ENCODE measurements at regions not wholly inside any gene's neighbourhood (a gene's known extent, or its start where the extent isn't known, plus 50 kb on each side); places are given as distances from the start of the nearest gene placed in this dataset.
"Not testable (repeated sequence)": the region's sequence is repeated elsewhere in the genome, so short reads cannot be mapped to it uniquely, and the experiment has no call there.

DNA sequence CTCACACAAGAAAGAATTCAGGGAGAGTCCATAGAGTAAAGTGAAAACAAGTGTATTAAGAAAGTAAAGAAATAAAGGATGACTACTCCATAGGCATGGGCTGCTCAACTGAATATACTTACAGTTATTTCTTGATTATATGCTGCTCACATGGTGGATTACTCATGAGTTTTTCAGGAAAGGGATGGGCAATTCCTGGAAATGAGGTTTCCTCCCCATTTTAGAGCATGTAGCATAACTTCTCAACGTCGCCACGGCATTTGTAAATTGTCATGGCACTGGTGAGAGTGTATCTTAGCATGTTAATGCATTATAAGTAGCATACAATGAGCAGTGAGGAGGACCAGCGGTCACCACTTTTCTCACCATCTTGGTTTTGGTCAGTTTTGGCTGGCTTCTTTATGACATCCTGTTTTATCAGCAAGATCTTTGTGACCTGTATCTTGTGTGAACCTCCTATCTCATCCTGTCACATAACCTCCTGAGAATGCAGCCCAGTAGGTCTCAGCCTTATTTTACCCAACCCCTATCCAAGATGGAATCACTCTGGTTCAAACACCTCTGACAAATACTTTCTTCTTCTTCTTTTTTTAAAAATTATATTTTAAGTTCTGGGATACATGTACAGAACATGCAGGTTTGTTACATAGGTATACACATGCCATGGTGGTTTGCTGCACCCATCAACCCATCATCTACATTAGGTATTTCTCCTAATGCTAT lies 849.7 kb downstream of the TBL1XR1 start:
- DNase-seq (ENCODE audit: low read depth, low spot score): no peak

DNA sequence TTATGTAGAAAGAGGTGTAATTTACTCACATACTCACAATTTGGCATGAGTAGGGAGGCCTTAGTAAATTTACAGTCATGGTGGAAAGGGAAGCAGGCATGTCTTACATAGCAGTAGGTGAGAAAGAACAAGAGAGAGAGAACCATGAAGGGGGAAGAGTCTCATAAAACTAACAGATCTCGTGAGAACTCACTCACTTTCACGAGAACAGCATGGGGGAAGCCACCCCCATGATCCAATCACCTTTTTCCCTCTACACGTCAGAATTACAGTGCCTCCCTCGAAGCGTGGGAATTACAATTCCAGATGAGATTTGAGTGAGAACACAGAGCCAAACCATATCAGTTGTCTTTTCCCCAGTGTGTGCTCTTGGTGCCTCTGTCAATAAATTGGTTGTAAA lies 855.3 kb downstream of the TBL1XR1 start:
- DNase-seq (ENCODE audit: low read depth, low spot score): no peak

DNA sequence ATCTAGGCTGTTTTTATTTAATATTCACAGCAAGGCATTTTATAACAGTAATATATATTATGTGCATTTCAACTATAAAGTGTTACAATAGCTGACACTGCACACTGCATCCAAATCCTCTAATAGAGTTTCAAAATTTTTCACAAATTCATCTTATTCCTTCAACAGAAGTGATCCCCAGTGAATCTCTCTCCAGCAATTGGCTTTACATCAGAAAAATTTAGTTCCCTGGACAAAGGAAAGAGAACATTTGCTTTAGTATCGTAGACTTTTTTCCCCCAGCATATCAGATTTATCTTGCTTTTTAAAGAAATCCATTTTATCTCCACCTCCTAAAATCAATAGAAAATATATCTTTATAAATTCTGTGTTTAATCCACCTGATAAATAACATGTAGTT lies 868.6 kb downstream of the TBL1XR1 start:
- DNase-seq (ENCODE audit: low read depth, low spot score): no peak

DNA sequence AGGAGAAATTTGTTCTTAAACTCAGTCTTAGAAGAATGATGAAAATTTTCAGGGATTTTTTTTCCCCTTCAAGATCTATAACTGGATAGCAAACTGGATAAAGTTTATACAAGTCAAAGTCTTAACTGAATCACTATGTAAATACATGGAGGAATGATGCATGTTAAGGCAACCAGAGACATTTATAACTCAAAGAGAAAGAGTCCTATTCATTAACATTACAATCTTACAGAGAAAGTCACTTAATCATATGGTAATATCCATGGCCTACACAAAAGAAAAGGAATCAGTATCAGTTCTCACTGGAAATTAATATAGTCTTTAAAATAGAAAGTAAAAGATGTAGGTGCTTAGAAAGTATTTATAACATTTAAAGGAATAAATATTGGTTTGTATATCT lies 869.1 kb downstream of the TBL1XR1 start:
- DNase-seq (ENCODE audit: low read depth, low spot score): no peak

DNA sequence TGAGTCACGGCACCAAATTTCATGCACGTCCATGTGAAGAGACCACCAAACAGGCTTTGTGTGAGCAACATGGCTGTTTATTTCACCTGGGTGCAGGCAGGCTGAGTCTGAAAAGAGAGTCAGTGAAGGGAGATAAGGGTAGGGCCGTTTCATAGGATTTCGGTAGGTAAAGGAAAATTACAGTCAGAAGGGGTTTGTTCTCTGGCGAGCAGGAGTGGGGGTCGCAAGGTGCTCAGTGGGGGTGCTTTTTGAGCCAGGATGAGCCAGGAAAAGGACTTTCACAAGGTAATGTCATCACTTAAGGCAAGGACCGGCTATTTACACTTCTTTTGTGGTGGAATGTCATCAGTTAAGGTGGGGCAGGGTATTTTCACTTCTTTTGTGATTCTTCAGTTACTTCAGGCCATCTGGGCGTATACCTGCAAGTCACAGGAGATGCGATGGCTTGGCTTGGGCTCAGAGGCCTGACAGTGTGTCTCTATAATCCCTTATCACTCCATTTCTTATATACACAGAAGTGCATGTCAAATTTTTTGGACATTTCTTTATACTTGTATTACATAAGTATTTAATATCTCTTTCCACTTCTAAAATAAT lies 870.3 kb downstream of the TBL1XR1 start:
- peak; percentile 49 for DNase-seq (ENCODE audit: low read depth, low spot score)

DNA sequence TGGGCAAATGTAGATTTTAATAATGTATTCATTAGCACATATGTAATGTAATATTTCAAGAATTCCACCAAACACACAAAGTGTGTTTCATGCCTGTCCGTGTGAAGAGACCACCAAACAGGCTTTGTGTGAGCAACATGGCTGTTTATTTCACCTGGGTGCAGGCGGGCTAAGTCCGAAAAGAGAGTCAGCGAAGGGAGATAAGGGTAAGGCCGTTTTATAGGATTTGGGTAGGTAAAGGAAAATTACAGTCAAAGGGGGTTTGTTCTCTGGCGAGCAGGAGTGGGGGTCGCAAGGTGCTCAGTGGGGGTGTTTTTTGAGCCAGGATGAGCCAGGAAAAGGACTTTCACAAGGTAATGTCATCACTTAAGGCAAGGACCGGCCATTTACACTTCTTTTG lies 875.8 kb downstream of the TBL1XR1 start:
- not testable (repeated sequence) for DNase-seq (ENCODE audit: low read depth, low spot score)

DNA sequence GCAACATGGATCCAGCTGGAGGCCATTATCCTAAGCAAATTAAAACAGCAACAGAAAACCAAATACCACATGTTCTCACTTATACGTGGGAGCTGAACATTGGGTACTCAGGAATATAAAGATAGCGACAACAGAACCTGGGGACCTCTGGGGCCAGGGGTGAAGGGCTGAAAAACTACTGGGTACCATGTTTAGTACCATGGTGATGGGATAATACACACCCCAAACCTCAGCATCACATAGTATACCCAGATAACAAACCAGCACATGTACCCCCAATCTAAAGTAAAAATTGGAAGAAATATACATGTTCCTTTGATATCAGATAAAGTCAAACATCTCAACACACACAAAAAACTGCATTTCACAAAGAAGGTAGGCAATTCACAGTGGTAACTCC lies 876.2 kb downstream of the TBL1XR1 start:
- DNase-seq (ENCODE audit: low read depth, low spot score): no peak

DNA sequence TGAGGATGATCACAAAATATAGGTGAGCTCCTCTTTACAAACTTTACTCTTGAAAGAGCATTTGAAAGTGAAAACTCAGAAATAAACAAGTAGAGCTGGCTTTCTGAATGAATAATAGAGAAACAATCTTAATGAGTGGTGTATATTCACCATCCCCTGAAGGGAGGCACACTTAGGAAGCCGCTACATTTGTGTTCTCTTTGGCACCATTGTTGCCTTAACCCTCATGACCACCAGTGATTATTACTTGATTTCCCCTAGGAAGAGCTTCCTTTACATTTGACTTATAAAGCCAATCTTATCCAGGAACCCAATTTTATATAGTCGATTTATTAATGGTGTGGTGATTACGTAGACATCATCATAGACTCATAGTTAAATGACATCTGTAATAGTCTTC lies 883.9 kb downstream of the TBL1XR1 start:
- DNase-seq (ENCODE audit: low read depth, low spot score): no peak

DNA sequence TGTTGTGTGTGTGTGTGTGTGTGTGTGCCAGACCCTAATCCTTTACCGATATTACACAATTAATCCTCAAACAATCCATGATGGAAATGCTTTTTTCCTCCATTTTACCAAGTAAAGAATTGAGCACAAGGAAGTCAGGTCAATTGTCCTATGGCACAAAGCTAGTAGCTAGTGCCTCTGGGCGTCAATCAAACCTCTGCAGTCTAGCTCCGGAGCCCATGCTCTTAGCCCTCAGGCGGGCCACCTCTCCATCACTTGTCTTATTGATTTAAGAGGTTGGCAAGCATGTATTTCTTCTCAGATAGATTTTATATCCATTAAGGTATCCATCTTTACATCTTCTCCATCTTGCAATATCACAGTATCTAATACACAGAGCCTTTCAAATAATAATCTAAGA lies 886.6 kb downstream of the TBL1XR1 start:
- peak; percentile 24 for DNase-seq (ENCODE audit: low read depth, low spot score)

DNA sequence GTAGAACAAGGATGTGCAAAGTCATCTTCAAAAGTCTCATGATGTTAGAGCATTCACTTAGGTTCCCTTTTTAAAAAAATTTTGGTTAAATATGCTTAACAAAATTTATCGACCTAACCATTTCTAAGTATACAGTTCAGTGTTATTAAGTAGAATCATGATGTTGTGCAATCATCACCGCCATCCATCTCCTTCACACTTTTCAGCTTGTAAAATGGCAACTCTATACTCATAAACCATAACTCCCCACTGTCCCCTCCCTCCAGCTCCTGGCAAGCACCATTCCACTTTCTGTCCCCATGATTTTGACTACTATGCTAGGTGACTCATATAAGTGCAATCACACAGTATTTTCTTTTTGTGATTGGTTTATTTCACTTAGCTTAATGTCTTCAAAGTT lies 895.0 kb downstream of the TBL1XR1 start:
- no peak for DNase-seq (ENCODE audit: low read depth, low spot score)

DNA sequence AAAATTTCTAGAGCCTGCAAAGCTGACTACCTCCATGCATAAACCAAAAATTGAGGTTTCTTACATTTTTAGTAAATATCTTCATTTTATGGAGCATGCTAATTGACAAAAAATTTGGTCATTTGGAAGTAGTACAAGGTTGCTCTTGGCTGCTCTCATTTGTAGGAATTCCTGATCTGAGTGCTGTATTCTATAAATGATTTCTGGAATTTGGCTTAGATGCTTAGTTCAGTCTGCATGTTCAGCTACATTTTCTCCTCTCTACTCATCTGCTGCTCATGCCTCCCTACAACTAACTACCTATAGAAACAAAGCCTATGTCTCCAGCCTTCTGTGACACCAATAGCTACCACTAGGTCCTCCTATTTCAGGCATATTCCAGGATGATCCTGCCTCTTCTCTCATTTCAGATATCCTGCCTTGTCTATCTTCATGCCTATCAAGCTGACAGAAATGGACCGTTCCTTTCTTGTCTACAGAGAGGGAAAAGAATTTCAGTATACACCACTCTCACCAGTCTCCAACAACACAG lies 901.1 kb downstream of the TBL1XR1 start:
- DNase-seq (ENCODE audit: low read depth, low spot score): no peak

DNA sequence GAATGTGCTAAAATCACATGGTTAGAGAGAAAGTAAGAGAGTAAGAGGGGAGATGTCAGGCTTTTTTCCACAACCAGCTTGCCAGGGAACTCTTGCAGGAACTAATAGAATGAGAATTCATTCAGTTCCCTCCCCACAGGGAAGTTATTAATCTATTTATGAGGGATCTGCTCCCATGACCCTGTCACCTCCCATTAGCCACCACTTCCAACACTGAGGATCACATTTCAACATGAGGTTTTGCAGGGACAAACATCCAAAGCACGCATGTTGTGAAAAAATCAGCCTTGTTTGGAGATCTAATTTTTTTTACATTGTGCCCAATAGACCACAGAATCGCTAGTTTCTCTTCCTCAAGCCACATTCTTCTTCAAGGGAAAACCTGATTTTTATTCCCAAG lies 904.0 kb downstream of the TBL1XR1 start:
- no peak for DNase-seq (ENCODE audit: low read depth, low spot score)

DNA sequence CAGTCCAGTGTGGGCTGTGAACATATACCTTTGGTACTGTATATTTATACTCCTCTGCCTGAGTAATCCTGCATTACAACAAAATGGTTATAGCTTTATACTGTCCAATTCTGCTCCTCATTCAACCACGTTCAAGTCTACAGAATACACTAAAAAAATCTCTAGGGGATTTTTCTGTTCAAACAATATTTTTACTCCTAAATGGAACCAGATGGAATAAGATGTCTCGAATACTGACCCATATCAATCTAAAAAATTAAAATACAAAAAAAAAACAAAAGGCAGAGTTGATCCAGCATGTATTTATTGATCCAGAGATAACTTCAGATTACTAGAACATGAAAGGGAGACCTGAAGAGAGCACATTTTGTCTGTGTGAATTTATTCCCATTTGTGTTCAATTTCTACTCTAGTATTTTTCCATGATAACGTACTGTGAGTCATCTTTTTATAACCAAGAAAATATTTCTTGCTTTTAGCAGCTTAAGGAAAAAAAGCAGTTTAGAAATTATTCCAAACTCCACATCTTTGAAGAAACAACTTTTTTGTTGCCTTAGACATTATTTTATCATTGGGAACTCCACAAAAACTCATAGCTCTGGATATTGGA lies 910.7 kb downstream of the TBL1XR1 start:
- no peak for DNase-seq (ENCODE audit: low read depth, low spot score)

DNA sequence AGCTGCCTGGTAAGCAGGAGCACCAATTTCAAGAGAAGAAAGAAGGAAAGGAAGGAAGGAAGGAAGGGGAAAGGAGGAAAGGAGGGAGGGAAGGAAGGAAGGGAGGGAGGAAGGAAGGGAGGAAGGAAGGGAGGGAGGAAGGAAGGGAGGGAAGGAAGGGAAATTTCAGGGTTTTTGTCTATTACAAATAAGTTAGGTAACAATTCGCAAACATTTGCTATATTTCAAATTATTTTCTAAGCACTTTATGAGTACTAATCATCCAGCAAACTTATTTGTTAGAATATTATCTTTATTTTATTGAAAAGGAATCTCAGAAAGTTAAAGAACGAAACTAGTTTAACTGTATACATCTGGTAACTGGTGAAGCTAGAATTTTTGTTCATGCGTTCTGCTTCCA lies 921.7 kb downstream of the TBL1XR1 start:
- no peak for DNase-seq (ENCODE audit: low read depth, low spot score)

DNA sequence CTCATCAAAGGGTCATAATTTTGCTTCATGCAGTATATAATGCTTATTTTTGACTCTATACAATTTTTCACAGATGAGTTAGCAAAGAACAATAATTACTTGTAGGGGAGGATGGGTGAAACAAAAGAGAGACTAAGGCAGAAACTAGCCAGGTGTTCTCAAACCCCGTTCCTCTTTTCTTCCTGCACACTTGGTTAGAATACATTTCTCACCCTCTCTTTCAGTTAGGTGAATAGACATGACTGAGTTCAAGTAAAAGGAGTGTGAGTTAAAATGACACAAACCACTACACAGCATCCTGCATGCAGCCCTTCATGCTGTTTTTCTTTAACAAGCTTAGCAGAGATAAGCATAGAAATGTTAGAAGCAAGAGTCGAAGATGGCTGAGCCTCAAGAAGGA lies 922.2 kb downstream of the TBL1XR1 start:
- DNase-seq (ENCODE audit: low read depth, low spot score): no peak

DNA sequence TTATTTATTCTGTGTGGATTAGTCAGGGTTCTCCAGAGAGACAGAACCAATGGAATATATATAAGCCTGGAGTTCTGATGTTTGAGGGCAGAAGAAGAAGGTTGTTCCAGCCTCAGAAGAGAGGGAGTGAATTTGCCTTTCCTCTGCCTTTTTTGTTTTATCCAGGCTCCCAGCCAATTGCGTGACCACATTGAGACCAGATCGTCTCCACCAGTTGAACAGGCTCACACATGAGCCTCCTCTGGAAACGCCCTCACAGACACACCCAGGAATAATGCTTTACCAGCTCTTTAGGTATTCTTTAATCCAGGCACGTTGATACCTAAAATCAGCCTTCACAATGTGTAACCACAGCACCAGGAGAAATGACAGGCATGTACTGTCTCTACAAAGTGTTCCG lies 923.1 kb downstream of the TBL1XR1 start:
- no peak for DNase-seq (ENCODE audit: low read depth, low spot score)

DNA sequence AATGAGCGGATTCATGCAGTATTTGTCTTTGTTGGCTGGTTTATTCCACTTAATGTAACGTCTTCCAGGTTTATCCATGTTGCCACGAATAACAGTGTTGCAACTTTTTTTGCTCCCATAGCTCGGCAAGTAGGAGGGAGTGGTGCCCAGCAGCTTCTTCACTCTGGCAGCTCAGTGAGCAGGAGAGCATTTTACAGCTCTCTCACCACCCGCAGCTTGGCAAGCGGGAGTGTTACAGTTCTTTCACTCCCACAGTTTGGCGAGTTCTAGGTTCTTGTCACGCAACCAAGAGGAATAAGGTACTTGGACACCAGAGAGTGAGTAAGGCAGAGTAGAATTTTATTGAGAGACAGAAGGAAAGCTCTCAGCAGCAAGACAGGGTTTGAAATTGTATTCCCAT lies 935.2 kb downstream of the TBL1XR1 start:
- DNase-seq (ENCODE audit: low read depth, low spot score): no peak

DNA sequence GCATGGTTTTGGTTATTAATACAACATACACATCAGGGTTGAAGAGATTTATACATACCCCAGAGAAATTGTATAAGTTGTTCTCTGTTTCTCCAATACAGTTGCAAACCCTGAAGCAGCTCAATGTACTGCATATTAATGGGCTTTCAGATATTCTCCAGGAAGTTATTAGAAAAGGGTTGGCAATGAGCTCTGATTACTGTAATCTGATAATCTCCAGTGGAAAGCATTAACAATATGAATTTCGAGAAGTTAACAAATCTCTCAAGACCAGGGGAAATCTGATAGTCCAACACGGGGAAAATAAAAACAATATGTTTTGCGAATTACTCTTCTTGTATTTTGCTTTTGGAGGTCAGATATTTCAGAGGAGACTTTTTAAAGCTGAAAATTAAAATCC lies 950.1 kb downstream of the TBL1XR1 start:
- no peak for DNase-seq (ENCODE audit: low read depth, low spot score)

DNA sequence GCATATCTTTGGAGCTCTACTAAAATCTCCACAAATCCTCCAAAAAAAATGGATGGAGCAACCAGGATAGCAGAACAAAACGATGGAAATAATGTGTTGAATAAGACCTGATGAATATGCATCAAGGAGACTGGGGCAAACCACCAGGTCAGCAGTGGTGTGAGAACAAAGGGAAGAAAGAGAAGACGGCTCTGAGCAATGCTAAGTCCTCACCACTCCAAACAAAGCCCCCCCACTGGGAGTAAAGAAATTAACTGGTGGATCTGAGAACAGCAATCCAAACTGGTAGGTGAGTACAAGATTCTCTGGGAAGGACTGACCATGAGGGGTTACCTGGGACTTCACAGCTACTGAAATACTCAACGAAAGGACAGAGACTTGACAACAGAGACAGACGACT lies 977.3 kb downstream of the TBL1XR1 start:
- peak; percentile 75 for DNase-seq (ENCODE audit: low read depth, low spot score)

DNA sequence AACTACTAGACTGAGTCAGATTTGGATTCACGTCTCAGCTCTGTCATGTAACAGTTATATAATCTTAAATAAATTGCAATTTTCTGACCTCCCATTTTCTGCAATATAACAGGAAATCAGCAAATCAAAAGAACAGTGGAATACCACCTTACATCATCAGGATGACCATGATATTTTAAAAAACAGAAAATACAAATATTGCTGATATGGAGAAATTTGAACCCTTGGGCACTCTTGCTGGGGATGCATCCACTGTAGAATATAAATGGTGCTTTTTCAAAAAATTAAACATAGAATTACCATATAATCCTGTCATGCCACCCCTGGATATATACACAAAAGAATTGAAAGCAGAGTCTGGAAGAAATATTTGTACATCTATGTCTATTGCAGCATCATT lies 982.5 kb downstream of the TBL1XR1 start:
- no peak for DNase-seq (ENCODE audit: low read depth, low spot score)

DNA sequence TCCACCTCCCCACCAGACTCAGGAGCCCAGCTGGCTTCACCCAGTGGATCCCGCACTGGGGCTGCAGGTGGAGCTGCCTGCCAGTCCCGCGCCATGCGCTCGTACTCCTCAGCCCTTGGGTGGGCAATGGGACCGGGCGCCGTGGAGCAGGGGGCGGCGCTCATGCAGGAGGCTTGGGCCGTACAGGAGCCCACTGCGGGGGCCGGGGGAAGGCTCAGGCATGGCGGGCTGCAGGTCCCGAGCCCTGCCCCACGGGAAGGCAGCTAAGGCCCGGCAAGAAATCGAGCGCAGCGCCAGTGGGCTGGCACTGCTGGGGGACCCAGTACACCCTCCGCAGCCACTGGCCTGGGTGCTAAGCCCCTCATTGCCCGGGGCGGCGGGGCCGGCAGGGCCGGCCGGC lies 984.0 kb downstream of the TBL1XR1 start:
- not testable (repeated sequence) for DNase-seq (ENCODE audit: low read depth, low spot score)

DNA sequence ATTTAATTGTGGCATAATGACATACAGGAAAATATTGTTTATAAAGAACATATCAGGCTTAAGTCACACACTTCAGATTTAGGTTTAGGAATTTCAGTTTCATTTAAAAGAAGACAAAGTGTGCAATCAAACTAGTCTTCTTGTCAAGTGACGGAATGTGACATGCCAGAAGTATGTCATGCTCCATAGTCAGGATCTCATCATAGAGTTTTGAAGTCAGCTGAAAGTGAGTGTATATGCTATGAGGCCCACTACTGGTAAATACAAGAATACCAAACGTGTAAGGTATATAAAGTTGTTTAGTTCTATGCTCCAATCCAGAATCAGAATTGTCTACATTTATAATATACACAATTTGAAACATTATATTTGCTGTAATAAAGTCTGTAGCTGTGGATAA lies 988.4 kb downstream of the TBL1XR1 start:
- DNase-seq (ENCODE audit: low read depth, low spot score): no peak

DNA sequence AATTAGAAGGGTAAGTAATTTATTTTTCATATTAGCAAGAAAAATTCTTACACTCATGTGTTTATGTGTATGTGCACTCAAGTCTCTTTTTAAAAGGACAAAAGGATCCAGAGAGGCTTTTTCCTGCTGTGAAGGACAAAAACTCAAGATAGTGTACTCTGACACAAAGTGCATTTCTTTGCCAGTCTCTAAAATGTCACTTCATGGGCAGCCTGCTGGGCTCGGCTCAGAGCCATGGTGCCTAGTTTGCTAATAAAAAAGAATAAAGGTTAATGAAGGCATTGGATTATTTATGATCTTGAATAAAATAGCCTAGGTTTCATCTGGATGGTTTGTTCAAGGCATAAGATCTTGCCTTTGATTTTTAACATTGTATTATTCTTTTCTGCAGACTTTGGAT lies 989.0 kb downstream of the TBL1XR1 start:
- DNase-seq (ENCODE audit: low read depth, low spot score): no peak

Measured in ELF-1 (cell line).